ENCODE measurements at regions not wholly inside any gene's neighbourhood (a gene's known extent, or its start where the extent isn't known, plus 50 kb on each side); places are given as distances from the start of the nearest gene placed in this dataset.

- DNase-seq: no peak
- 91 to 95% (median 93%) methylated on average over 5 of the region's 5 CpGs for WGBS, 4 donors
- Histone ChIP-seq H3K4me1 (replicated peaks in 1 of 2) (no peaks in the 10 kb centered on the region), H3K27ac (no peak overlapping the region), H3K27me3 (no peaks in the 10 kb centered on the region), H3K4me3 (no peak overlapping the region), H3K36me3 (replicated peaks in 1 of 2) (no peaks in the 10 kb centered on the region), H3K9me3 (replicated peaks in 1 of 3) (no peaks in the 10 kb centered on the region)
- intact Hi-C loops (cut with DNase I): no loop called here
- TF ChIP-seq CTCF (IDR thresholded peaks at IDR 0.05) (no peak), POLR2A (IDR thresholded peaks at IDR 0.05) (no peak)
Measured at GRCh38 chr16:79784007-79784406, 183.5 kb upstream of the MAF start.

GRCh38 chr16:79777679-79778078, 177.1 kb upstream of the MAF start:
- Histone ChIP-seq H3K9me3 (replicated peaks in 1 of 3) (no peaks in the 10 kb centered on the region), H3K4me3 (no peak overlapping the region), H3K36me3 (replicated peaks in 1 of 2) (no peaks in the 10 kb centered on the region), H3K27ac (no peak overlapping the region), H3K4me1 (replicated peaks in 1 of 2) (no peaks in the 10 kb centered on the region), H3K27me3 (no peaks in the 10 kb centered on the region)
- intact Hi-C loops (cut with DNase I): no loop called here
- DNase-seq: no peak
- TF ChIP-seq CTCF (IDR thresholded peaks at IDR 0.05) (no peak), POLR2A (IDR thresholded peaks at IDR 0.05) (no peak)

GRCh38 chr16:79776243-79776847, 175.8 kb upstream of the MAF start:
- no peaks in the 10 kb centered on the region for H3K9me3 ChIP-seq (replicated peaks in 1 of 3)
- no peak overlapping the region for H3K27ac ChIP-seq
- TF ChIP-seq POLR2A (IDR thresholded peaks at IDR 0.05) (no peak), CTCF (IDR thresholded peaks at IDR 0.05) (no peak)
- H3K4me1 ChIP-seq (replicated peaks in 1 of 2): peaks cover 0 to under 1% of the 10 kb centered on the region in 2 donors
- H3K36me3 ChIP-seq (replicated peaks in 1 of 2): no peaks in the 10 kb centered on the region
- intact Hi-C loops (cut with DNase I): no loop called here
- H3K4me3 ChIP-seq: no peak overlapping the region
- WGBS, 4 donors: 68 to 78% (median 69%) methylated on average over 4 of the region's 4 CpGs
- no peaks in the 10 kb centered on the region for H3K27me3 ChIP-seq
- peak in 2 of 7 donors; percentile 22 to 57 for DNase-seq

- Histone ChIP-seq H3K36me3 (replicated peaks in 1 of 2) (no peaks in the 10 kb centered on the region), H3K4me1 (replicated peaks in 1 of 2) (peaks cover 17 to 21% of the 10 kb centered on the region in 2 donors), H3K27me3 (no peaks in the 10 kb centered on the region), H3K4me3 (no peak overlapping the region), H3K9me3 (replicated peaks in 1 of 3) (no peaks in the 10 kb centered on the region), H3K27ac (no peak overlapping the region)
- DNase-seq: no peak
- TF ChIP-seq POLR2A (IDR thresholded peaks at IDR 0.05) (no peak), CTCF (IDR thresholded peaks at IDR 0.05) (no peak)
- 86 to 97% (median 89%) methylated on average over 3 of the region's 3 CpGs for WGBS, 4 donors
- intact Hi-C loops (cut with DNase I): no loop called here
Measured at GRCh38 chr16:79772784-79773183, 172.2 kb upstream of the MAF start.
